HCT116 (cell line): ENCODE measurements at regions not wholly inside any gene's neighbourhood (a gene's known extent, or its start where the extent isn't known, plus 50 kb on each side); places are given as distances from the start of the nearest gene placed in this dataset.

Experiments used
- ATAC-seq: fragments of 200-7000 bp; cut with Tn5 transposase; 2 replicates; pipeline ENCODE4 v1.9.1; 2020; ENCODE audit warnings: mild to moderate bottlenecking, moderate library complexity
- BruUV-seq: library from RNA; stranded (reverse); fragments of 400-500 nt; replicated peaks from 2 replicates; lab custom pipeline; 2021; lab: Mats Ljungman, UMichigan
- CTCF ChIA-PET: fragments of 300-600 bp; sonication (Branson Sonifier 250); formaldehyde crosslinking; loops from one replicate; lab custom pipeline; 2021; ENCODE audit warnings: antibody characterized with exemption; lab: Charles Lee
- POLR2A ChIA-PET: fragments of 300-600, 350-600 bp; sonication (Branson Sonifier 250); formaldehyde crosslinking; loops from one replicate; lab custom pipeline; 2021; ENCODE audit warnings: antibody characterized with exemption; lab: Charles Lee
- RAD21 ChIA-PET, 2 experiments: fragments of 300-600 bp; sonication (Branson Sonifier 250); formaldehyde crosslinking; loops; one replicate each; lab custom pipeline; 2023; ENCODE audit warnings: low total read pairs in 2 of 2; ENCODE audit not compliant: uncharacterized antibody in 2 of 2, unreplicated experiment in 2 of 2, low non-redundant PET in 1 of 2; lab: Charles Lee
- DNase-seq: peaks from one replicate; pipeline ENCODE4 v3.0.0-alpha.2; 2010; ENCODE audit warnings: low read depth, low spot score
- H2AFZ ChIP-seq: fragments of 200-600 bp; shearing (Covaris generic), sonication (generic); 2 replicates; pipeline ENCODE4 v1.6.1; 2017; ENCODE audit warnings: low read depth, mixed run types, mixed read lengths, antibody characterized with exemption, low read length; ENCODE audit not compliant: poor library complexity, severe bottlenecking
- H3K27ac ChIP-seq: 2 replicates; pipeline ENCODE4 v1.5.1; 2012; ENCODE audit warnings: low read depth, low read length
- H3K27me3 ChIP-seq: fragments of 200-600 bp; sonication (generic); 2 replicates; pipeline ENCODE4 v1.6.1; 2016; ENCODE audit warnings: mixed run types, low read length, mixed read lengths; ENCODE audit not compliant: insufficient read depth
- H3K36me3 ChIP-seq, 2 experiments: fragments of 200-500 bp in 1 of 2; fragments of 200-600 bp in 1 of 2; sonication (Bioruptor generic) in 1 of 2; sonication (generic) in 1 of 2; 2 replicates each; pipeline versions ENCODE4 v1.5.1 to v1.6.1; 2014 to 2016; ENCODE audit warnings: low read length in 2 of 2, inconsistent platforms in 1 of 2, mixed read lengths in 1 of 2, mixed run types in 1 of 2; ENCODE audit not compliant: insufficient read depth in 2 of 2, control insufficient read depth in 1 of 2
- H3K4me1 ChIP-seq, 2 experiments: fragments of 200-600 bp in 1 of 2; sonication (generic) in 1 of 2; 2 replicates each; pipeline versions ENCODE4 v1.5.1 to v1.6.1; 2012 to 2017; ENCODE audit warnings: low read length in 2 of 2, inconsistent platforms in 1 of 2, mild to moderate bottlenecking in 1 of 2, mixed read lengths in 1 of 2, mixed run types in 1 of 2, moderate library complexity in 1 of 2; ENCODE audit not compliant: insufficient read depth in 2 of 2, control insufficient read depth in 1 of 2
- H3K4me2 ChIP-seq: fragments of 200-600 bp; sonication (generic); 2 replicates; pipeline ENCODE4 v1.6.1; 2017; ENCODE audit warnings: mixed run types, low read length, mixed read lengths
- H3K4me3 ChIP-seq, 2 experiments: fragments of 200-600 bp in 1 of 2; sonication (generic) in 1 of 2; replicated peaks in 1 of 2; 2 replicates each; pipeline ENCODE4 v1.5.1; 2011 to 2016; ENCODE audit warnings: low read length in 2 of 2, control low read depth in 1 of 2, low read depth in 1 of 2, mild to moderate bottlenecking in 1 of 2, mixed read lengths in 1 of 2, mixed run types in 1 of 2
- H3K79me2 ChIP-seq: fragments of 200-600 bp; sonication (generic); 2 replicates; pipeline ENCODE4 v1.6.1; 2017; ENCODE audit warnings: mild to moderate bottlenecking, mixed run types, low read length, moderate library complexity, mixed read lengths; ENCODE audit not compliant: insufficient read depth
- H3K9ac ChIP-seq: fragments of 200-600 bp; sonication (generic); 2 replicates; pipeline ENCODE4 v1.6.1; 2016; ENCODE audit warnings: low read length, mixed read lengths
- H3K9me2 ChIP-seq: fragments of 200-600 bp; sonication (generic), shearing (Covaris generic); 2 replicates; pipeline ENCODE4 v1.6.1; 2017; ENCODE audit warnings: mixed run types, mild to moderate bottlenecking, moderate library complexity; ENCODE audit not compliant: insufficient read depth
- H3K9me3 ChIP-seq, 2 experiments: fragments of 200-500 bp in 1 of 2; fragments of 200-600 bp in 1 of 2; sonication (Bioruptor generic) in 1 of 2; sonication (generic) in 1 of 2; 2 replicates each; pipeline ENCODE4 v1.6.1; 2014 to 2017; ENCODE audit warnings: low read length in 2 of 2, mixed read lengths in 2 of 2, inconsistent platforms in 1 of 2, low read depth in 1 of 2, mild to moderate bottlenecking in 1 of 2, mixed run types in 1 of 2, moderate library complexity in 1 of 2; ENCODE audit not compliant: control insufficient read depth in 1 of 2, insufficient read depth in 1 of 2
- H4K20me1 ChIP-seq: fragments of 200-600 bp; sonication (generic), shearing (Covaris generic); 2 replicates; pipeline ENCODE4 v1.6.1; 2017; ENCODE audit warnings: mixed run types, mild to moderate bottlenecking, moderate library complexity; ENCODE audit not compliant: insufficient read depth
- CEBPB ChIP-seq: IDR thresholded peaks from 2 replicates; pipeline ENCODE4 v1.6.1; 2012; ENCODE audit warnings: low read depth
- FOSL1 ChIP-seq: IDR thresholded peaks from 2 replicates; pipeline ENCODE4 v1.6.1; 2012; ENCODE audit warnings: low read depth
- JUND ChIP-seq: IDR thresholded peaks from 2 replicates; pipeline ENCODE4 v1.6.1; 2012
- POLR2AphosphoS5 ChIP-seq: IDR thresholded peaks from 2 replicates; pipeline ENCODE4 v1.6.1; 2011; ENCODE audit warnings: mild to moderate bottlenecking, low read depth, low read length, moderate library complexity
- RAD21 ChIP-seq: IDR thresholded peaks from 2 replicates; pipeline ENCODE4 v1.6.1; 2012; ENCODE audit warnings: low read depth, mild to moderate bottlenecking
- YY1 ChIP-seq: IDR thresholded peaks from 2 replicates; pipeline ENCODE4 v1.6.1; 2011; ENCODE audit warnings: low read length, low read depth, moderate library complexity, mild to moderate bottlenecking; ENCODE audit not compliant: insufficient replicate concordance; ENCODE audit errors: extremely low read depth
- ZFX ChIP-seq: fragments of 450-650 bp; IDR thresholded peaks from 2 replicates; pipeline ENCODE4 v1.6.1; 2017
- ZNF274 ChIP-seq: fragments of 200-500 bp; sonication (Bioruptor generic); IDR thresholded peaks from 2 replicates; pipeline ENCODE4 v1.6.1; 2014; ENCODE audit warnings: mild to moderate bottlenecking, low read depth, low read length, inconsistent platforms
- intact Hi-C: fragments of 100-400 bp; cut with micrococcal nuclease; formaldehyde crosslinking; loops from 2 replicates; pipeline ENCODE4 v1.10.0; 2022
- TF ChIP-seq, protein P1 (sequence below): IDR thresholded peaks from 2 replicates; pipeline ENCODE4 v1.6.1; 2012; ENCODE audit warnings: low read depth

DNA sequence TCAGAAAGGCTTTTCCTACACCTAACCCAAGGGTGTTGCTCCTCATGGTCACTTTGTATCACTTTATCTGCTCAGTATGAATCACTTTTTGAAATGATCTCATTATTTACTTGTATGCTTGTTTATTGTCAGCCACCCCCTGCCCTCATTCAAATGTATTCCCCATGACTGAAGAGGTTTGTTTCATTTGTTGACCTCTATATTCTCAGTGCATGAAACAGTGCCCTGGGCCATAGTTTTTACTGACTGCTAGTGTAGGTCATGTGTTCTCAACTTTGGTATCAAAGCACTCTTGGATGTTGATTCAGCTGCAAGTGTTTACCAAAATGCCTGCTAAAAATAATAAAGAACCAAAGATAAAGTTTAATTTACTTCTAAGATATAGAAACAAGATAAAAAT is 381.7 kb upstream of the ARPP21 start:
- H2AFZ ChIP-seq = no peak overlapping the region
- H3K9me2 ChIP-seq = no peaks in the 10 kb centered on the region
- intact Hi-C loops = no loop called here
- H3K9ac ChIP-seq = no peak overlapping the region
- no peaks in the 10 kb centered on the region for H3K79me2 ChIP-seq
- no peaks in the 10 kb centered on the region for H4K20me1 ChIP-seq
- ChIA-PET POLR2A (no interaction called here), CTCF (no interaction called here), RAD21 (no interaction called here)
- H3K36me3 ChIP-seq = no peaks in the 10 kb centered on the region
- no peak overlapping the region for H3K27ac ChIP-seq
- H3K4me2 ChIP-seq = no peak overlapping the region
- ATAC-seq = no peak
- no peaks in the 10 kb centered on the region for H3K4me1 ChIP-seq
- DNase-seq = no peak
- no TSS peak for BruUV-seq
- no peak for TF ChIP-seq RAD21
- no peak for TF ChIP-seq JUND
- no peak for TF ChIP-seq POLR2AphosphoS5
- no peak for TF ChIP-seq YY1
- TF ChIP-seq, protein P1, sequence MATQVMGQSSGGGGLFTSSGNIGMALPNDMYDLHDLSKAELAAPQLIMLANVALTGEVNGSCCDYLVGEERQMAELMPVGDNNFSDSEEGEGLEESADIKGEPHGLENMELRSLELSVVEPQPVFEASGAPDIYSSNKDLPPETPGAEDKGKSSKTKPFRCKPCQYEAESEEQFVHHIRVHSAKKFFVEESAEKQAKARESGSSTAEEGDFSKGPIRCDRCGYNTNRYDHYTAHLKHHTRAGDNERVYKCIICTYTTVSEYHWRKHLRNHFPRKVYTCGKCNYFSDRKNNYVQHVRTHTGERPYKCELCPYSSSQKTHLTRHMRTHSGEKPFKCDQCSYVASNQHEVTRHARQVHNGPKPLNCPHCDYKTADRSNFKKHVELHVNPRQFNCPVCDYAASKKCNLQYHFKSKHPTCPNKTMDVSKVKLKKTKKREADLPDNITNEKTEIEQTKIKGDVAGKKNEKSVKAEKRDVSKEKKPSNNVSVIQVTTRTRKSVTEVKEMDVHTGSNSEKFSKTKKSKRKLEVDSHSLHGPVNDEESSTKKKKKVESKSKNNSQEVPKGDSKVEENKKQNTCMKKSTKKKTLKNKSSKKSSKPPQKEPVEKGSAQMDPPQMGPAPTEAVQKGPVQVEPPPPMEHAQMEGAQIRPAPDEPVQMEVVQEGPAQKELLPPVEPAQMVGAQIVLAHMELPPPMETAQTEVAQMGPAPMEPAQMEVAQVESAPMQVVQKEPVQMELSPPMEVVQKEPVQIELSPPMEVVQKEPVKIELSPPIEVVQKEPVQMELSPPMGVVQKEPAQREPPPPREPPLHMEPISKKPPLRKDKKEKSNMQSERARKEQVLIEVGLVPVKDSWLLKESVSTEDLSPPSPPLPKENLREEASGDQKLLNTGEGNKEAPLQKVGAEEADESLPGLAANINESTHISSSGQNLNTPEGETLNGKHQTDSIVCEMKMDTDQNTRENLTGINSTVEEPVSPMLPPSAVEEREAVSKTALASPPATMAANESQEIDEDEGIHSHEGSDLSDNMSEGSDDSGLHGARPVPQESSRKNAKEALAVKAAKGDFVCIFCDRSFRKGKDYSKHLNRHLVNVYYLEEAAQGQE = no peak
- TF ChIP-seq ZFX = no peak
- TF ChIP-seq FOSL1 = no peak
- no peak for TF ChIP-seq ZNF274
- no peak for TF ChIP-seq CEBPB
- peaks cover 6 to 34% of the 10 kb centered on the region in 2 experiments; a peak in 2 of 4 replicates for H3K9me3 ChIP-seq
- H3K4me3 ChIP-seq = no peak overlapping the region
- no peaks in the 10 kb centered on the region for H3K27me3 ChIP-seq
